ENCODE measurements at regions not wholly inside any gene's neighbourhood (a gene's known extent, or its start where the extent isn't known, plus 50 kb on each side); places are given as distances from the start of the nearest gene placed in this dataset.

DNA sequence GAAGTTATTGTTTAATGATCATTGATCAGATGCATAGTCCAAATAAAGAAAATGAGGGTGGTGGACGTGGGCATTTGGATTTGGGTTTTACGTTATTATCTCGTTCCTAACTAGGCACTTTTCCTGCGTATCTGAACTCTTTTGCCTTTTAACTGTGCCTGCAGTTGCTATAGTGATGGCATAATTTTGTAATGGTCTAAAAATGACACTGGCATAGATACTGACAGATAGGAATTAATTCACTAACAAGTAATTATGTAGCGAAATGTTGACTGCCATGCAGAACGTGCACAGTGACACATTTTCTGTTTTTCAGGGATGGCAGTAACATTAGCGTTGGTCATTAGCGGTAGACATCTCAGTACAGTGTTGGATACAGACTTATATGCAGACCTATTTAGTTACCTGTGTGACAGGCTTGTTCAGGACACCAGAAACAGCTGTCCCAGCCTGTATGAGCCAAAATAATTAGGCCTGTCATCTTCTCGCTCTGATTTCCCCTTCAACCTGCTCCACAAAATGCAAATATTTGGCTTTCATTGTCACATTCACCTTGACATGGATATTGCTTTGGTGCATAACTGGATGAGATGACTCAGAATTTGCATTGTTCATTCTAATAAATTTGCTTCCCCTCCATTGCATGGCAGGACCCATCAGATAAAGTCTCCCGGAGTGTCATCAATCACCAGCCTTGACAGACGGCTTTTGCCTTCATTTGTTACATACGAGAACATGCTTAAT lies 413.3 kb upstream of the IRX1 start:
- no peak for FAIRE-seq
- no peak for TF ChIP-seq CTCF (IDR thresholded peaks at IDR 0.05; ENCODE audit: insufficient read depth, missing control alignments)
- DNase-seq (ENCODE audit: insufficient read length, low spot score), result no peak

DNA sequence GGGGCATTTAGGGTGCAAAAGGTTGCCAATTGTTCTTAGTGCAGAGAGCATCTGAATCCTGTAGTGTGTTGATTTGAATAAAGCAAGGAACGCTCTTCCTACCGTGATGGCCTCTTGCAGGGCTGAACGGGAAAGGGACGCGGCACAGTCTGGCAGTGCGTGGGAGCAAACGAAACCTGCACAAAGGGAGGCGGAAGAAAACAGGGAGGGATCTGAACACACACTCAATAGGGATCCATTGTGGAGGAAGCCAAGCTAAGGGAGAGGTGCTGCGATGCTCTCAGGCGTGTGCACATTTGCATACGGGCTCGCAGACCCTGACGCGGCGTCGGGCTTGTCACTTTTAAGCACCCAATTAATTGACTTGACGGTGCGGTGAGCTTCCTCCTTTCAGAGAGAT lies 414.0 kb upstream of the IRX1 start:
- no peak for FAIRE-seq
- no peak for DNase-seq (ENCODE audit: insufficient read length, low spot score)

DNA sequence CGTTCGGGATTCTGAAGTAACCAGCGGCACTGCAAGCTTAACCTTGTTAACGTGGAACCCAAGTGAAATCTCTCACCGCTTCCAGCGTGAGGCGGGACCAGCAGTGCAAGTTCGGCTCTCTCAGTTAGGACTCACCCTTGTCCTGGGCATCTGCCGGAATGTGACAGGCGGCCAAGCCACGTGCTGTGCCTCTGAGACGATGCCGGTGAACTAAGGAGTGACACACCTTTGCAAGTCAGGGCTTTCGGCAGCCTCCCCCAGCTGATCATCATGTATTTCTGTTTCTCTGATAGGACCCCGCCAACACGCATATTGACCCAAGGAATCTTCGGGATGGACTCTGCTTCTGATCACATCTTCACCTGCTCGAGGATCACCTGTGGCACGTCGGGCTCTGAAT lies 415.0 kb upstream of the IRX1 start:
- no peak for DNase-seq (ENCODE audit: insufficient read length, low spot score)
- no peak for TF ChIP-seq CTCF (IDR thresholded peaks at IDR 0.05; ENCODE audit: insufficient read depth, missing control alignments)
- FAIRE-seq, result no peak

More for the DNA sequence above, 414.0 kb upstream of the IRX1 start:
- TF ChIP-seq CTCF (IDR thresholded peaks at IDR 0.05; ENCODE audit: insufficient read depth, missing control alignments), result no peak

GRCh38 chr5:3179220-3179619 lies 416.4 kb upstream of the IRX1 start:
- FAIRE-seq (no peak), DNase-seq (ENCODE audit: insufficient read length, low spot score) (no peak)
- no peak for TF ChIP-seq CTCF (IDR thresholded peaks at IDR 0.05; ENCODE audit: insufficient read depth, missing control alignments)

- DNase-seq (ENCODE audit: insufficient read length, low spot score) (no peak), FAIRE-seq (no peak)
- TF ChIP-seq CTCF (IDR thresholded peaks at IDR 0.05; ENCODE audit: insufficient read depth, missing control alignments), result no peak
Measured at GRCh38 chr5:3177338-3177737, 418.3 kb upstream of the IRX1 start.

- no peak for DNase-seq (ENCODE audit: insufficient read length, low spot score)
- TF ChIP-seq CTCF (IDR thresholded peaks at IDR 0.05; ENCODE audit: insufficient read depth, missing control alignments), result no peak
- FAIRE-seq, result no peak
Measured at GRCh38 chr5:3175416-3175815, 420.2 kb upstream of the IRX1 start.

- TF ChIP-seq CTCF (IDR thresholded peaks at IDR 0.05; ENCODE audit: insufficient read depth, missing control alignments), result no peak
- FAIRE-seq, result no peak
- DNase-seq (ENCODE audit: insufficient read length, low spot score), result no peak
Measured at GRCh38 chr5:3167473-3167872, 416.0 kb upstream of the IRX2 start.
